ENCODE measurements at regions not wholly inside any gene's neighbourhood (a gene's known extent, or its start where the extent isn't known, plus 50 kb on each side); places are given as distances from the start of the nearest gene placed in this dataset.
"Not testable (repeated sequence)": the region's sequence is repeated elsewhere in the genome, so short reads cannot be mapped to it uniquely, and the experiment has no call there.

DNA sequence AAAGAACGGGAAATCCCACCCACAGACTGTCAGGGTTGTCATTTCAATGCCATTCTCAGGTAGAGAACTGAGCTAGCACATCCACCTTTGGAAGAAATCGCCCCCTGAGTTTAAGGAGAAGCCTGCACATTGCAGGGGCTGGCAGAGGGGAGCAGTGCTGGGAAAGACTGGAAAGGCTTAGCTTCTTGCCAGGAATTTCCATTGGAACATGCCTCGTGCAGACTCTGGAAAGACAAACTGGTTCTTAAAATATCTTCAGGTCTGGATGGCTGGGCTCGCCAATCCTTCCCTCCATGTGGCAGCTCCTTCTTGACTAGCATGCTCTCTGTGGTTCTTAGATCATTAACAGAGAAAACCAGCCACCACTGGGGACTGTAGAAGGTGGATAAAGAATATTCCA lies 414.1 kb downstream of the TSHZ3 start:
- H3K4me1 ChIP-seq (ENCODE audit: insufficient read depth): no peaks in the 10 kb centered on the region
- Mint-ChIP-seq H3K27me3 (ENCODE audit: insufficient read depth, low read depth, poor library complexity) (peaks cover 7% of the 10 kb centered on the region), H3K4me3 (no peak overlapping the region), H3K36me3 (ENCODE audit: low read depth) (no peaks in the 10 kb centered on the region), H3K9me3 (peaks cover 3% of the 10 kb centered on the region; the same call in 1 of the 3 replicates), H3K4me1 (no peaks in the 10 kb centered on the region; the same call in 2 of the 3 replicates), H3K27ac (no peak overlapping the region)
- no peak overlapping the region for H3K4me2 ChIP-seq
- H3K79me2 ChIP-seq (replicated peaks; ENCODE audit: insufficient read depth): no peaks in the 10 kb centered on the region
- H3K9me2 ChIP-seq (ENCODE audit: insufficient read depth): no peaks in the 10 kb centered on the region
- no peak overlapping the region for H3K4me3 ChIP-seq
- H3K36me3 ChIP-seq (ENCODE audit: insufficient read depth): no peaks in the 10 kb centered on the region
- TF ChIP-seq NANOG (IDR thresholded peaks at IDR 0.05; ENCODE audit: borderline replicate concordance): no peak
- TF ChIP-seq, protein P1, sequence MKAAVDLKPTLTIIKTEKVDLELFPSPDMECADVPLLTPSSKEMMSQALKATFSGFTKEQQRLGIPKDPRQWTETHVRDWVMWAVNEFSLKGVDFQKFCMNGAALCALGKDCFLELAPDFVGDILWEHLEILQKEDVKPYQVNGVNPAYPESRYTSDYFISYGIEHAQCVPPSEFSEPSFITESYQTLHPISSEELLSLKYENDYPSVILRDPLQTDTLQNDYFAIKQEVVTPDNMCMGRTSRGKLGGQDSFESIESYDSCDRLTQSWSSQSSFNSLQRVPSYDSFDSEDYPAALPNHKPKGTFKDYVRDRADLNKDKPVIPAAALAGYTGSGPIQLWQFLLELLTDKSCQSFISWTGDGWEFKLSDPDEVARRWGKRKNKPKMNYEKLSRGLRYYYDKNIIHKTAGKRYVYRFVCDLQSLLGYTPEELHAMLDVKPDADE (IDR thresholded peaks at IDR 0.05): no peak
- TF ChIP-seq ZNF114 (CRISPR knock-in tag; IDR thresholded peaks at IDR 0.05): no peak
- TF ChIP-seq ZNF331 (CRISPR knock-in tag; IDR thresholded peaks at IDR 0.05; ENCODE audit: low read depth): no peak
- TF ChIP-seq, protein P2, sequence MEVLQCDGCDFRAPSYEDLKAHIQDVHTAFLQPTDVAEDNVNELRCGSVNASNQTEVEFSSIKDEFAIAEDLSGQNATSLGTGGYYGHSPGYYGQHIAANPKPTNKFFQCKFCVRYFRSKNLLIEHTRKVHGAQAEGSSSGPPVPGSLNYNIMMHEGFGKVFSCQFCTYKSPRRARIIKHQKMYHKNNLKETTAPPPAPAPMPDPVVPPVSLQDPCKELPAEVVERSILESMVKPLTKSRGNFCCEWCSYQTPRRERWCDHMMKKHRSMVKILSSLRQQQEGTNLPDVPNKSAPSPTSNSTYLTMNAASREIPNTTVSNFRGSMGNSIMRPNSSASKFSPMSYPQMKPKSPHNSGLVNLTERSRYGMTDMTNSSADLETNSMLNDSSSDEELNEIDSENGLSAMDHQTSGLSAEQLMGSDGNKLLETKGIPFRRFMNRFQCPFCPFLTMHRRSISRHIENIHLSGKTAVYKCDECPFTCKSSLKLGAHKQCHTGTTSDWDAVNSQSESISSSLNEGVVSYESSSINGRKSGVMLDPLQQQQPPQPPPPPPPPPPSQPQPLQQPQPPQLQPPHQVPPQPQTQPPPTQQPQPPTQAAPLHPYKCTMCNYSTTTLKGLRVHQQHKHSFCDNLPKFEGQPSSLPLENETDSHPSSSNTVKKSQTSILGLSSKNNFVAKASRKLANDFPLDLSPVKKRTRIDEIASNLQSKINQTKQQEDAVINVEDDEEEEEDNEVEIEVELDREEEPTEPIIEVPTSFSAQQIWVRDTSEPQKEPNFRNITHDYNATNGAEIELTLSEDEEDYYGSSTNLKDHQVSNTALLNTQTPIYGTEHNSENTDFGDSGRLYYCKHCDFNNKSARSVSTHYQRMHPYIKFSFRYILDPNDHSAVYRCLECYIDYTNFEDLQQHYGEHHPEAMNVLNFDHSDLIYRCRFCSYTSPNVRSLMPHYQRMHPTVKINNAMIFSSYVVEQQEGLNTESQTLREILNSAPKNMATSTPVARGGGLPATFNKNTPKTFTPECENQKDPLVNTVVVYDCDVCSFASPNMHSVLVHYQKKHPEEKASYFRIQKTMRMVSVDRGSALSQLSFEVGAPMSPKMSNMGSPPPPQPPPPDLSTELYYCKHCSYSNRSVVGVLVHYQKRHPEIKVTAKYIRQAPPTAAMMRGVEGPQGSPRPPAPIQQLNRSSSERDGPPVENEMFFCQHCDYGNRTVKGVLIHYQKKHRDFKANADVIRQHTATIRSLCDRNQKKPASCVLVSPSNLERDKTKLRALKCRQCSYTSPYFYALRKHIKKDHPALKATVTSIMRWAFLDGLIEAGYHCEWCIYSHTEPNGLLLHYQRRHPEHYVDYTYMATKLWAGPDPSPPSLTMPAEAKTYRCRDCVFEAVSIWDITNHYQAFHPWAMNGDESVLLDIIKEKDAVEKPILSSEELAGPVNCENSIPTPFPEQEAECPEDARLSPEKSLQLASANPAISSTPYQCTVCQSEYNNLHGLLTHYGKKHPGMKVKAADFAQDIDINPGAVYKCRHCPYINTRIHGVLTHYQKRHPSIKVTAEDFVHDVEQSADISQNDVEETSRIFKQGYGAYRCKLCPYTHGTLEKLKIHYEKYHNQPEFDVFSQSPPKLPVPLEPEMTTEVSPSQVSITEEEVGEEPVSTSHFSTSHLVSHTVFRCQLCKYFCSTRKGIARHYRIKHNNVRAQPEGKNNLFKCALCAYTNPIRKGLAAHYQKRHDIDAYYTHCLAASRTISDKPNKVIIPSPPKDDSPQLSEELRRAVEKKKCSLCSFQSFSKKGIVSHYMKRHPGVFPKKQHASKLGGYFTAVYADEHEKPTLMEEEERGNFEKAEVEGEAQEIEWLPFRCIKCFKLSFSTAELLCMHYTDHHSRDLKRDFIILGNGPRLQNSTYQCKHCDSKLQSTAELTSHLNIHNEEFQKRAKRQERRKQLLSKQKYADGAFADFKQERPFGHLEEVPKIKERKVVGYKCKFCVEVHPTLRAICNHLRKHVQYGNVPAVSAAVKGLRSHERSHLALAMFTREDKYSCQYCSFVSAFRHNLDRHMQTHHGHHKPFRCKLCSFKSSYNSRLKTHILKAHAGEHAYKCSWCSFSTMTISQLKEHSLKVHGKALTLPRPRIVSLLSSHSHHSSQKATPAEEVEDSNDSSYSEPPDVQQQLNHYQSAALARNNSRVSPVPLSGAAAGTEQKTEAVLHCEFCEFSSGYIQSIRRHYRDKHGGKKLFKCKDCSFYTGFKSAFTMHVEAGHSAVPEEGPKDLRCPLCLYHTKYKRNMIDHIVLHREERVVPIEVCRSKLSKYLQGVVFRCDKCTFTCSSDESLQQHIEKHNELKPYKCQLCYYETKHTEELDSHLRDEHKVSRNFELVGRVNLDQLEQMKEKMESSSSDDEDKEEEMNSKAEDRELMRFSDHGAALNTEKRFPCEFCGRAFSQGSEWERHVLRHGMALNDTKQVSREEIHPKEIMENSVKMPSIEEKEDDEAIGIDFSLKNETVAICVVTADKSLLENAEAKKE (CRISPR knock-in tag; IDR thresholded peaks at IDR 0.05): no peak
- TF ChIP-seq EZH2phosphoT487 (IDR thresholded peaks at IDR 0.05; ENCODE audit: unreplicated experiment): no peak
- TF ChIP-seq, protein P3, sequence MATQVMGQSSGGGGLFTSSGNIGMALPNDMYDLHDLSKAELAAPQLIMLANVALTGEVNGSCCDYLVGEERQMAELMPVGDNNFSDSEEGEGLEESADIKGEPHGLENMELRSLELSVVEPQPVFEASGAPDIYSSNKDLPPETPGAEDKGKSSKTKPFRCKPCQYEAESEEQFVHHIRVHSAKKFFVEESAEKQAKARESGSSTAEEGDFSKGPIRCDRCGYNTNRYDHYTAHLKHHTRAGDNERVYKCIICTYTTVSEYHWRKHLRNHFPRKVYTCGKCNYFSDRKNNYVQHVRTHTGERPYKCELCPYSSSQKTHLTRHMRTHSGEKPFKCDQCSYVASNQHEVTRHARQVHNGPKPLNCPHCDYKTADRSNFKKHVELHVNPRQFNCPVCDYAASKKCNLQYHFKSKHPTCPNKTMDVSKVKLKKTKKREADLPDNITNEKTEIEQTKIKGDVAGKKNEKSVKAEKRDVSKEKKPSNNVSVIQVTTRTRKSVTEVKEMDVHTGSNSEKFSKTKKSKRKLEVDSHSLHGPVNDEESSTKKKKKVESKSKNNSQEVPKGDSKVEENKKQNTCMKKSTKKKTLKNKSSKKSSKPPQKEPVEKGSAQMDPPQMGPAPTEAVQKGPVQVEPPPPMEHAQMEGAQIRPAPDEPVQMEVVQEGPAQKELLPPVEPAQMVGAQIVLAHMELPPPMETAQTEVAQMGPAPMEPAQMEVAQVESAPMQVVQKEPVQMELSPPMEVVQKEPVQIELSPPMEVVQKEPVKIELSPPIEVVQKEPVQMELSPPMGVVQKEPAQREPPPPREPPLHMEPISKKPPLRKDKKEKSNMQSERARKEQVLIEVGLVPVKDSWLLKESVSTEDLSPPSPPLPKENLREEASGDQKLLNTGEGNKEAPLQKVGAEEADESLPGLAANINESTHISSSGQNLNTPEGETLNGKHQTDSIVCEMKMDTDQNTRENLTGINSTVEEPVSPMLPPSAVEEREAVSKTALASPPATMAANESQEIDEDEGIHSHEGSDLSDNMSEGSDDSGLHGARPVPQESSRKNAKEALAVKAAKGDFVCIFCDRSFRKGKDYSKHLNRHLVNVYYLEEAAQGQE (IDR thresholded peaks at IDR 0.05; ENCODE audit: unreplicated experiment): no peak
- DNase-seq (ENCODE audit: low spot score): no peak
- no peaks in the 10 kb centered on the region for H3F3A ChIP-seq (replicated peaks; ENCODE audit: low read depth)
- ATAC-seq: no peak; the same call in 2 of the 3 replicates
- peak overlapping the region; percentile 90; the same call in 1 of the 2 replicates for H2AFZ ChIP-seq
- H3K27me3 ChIP-seq (ENCODE audit: insufficient read depth): no peaks in the 10 kb centered on the region
- no peak overlapping the region for H3K27ac ChIP-seq (ENCODE audit: low read depth)
- H4K20me1 ChIP-seq (replicated peaks; ENCODE audit: insufficient read depth): no peaks in the 10 kb centered on the region

DNA sequence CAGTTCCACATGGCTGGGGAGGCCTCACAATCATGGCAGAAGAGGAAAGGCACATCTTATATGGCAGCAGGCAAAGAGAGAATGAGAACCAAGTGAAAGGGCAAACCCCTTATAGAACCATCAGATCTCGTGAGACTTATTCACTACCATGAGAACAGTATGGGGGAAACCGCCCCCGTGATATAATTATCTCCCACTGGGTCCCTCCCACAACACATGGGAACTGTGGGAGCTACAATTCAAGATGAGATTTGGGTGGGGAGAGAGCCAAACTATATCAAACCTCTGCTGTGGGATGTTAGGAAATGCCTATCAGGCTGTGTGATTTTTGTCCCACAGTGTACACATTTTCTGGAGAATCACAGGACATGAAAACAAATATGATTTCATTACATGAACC lies 415.8 kb downstream of the TSHZ3 start:
- H3F3A ChIP-seq (replicated peaks; ENCODE audit: low read depth); H3K27ac ChIP-seq (ENCODE audit: low read depth); H3K4me3 Mint-ChIP-seq; H3K36me3 ChIP-seq (ENCODE audit: insufficient read depth); H3K4me1 Mint-ChIP-seq; H3K79me2 ChIP-seq (replicated peaks; ENCODE audit: insufficient read depth); H3K4me3 ChIP-seq; H3K4me2 ChIP-seq; H4K20me1 ChIP-seq (replicated peaks; ENCODE audit: insufficient read depth); DNase-seq (ENCODE audit: low spot score); H2AFZ ChIP-seq; H3K9me3 Mint-ChIP-seq; H3K27me3 ChIP-seq (ENCODE audit: insufficient read depth); H3K27ac Mint-ChIP-seq; H3K4me1 ChIP-seq (ENCODE audit: insufficient read depth); H3K9me2 ChIP-seq (ENCODE audit: insufficient read depth); H3K36me3 Mint-ChIP-seq (ENCODE audit: low read depth); ATAC-seq; H3K27me3 Mint-ChIP-seq (ENCODE audit: insufficient read depth, low read depth, poor library complexity): not testable (repeated sequence)
